ENCODE measurements at regions not wholly inside any gene's neighbourhood (a gene's known extent, or its start where the extent isn't known, plus 50 kb on each side); places are given as distances from the start of the nearest gene placed in this dataset.

GRCh38 chr21:35491114-35491513, 442.0 kb upstream of the RUNX1 start:
- TF ChIP-seq SNAPC5 (CRISPR knock-in tag; IDR thresholded peaks at IDR 0.05; ENCODE audit: borderline replicate concordance) (no peak), ZNF816 (CRISPR knock-in tag; IDR thresholded peaks at IDR 0.05; ENCODE audit: borderline replicate concordance) (no peak), ZSCAN9 (CRISPR knock-in tag; IDR thresholded peaks at IDR 0.05; ENCODE audit: borderline replicate concordance) (no peak), KDM1A (CRISPR knock-in tag; IDR thresholded peaks at IDR 0.05) (no peak), REST (IDR thresholded peaks at IDR 0.05; ENCODE audit: borderline replicate concordance in 1 of 2, low read depth in 1 of 2, low read length in 2 of 2) (peak in 1 of 2 experiments; percentile 76; a peak in 3 of 4 replicates)
- Histone ChIP-seq H4K20me1 (ENCODE audit: insufficient read depth, low read length) (no peaks in the 10 kb centered on the region), H3K9me3 (ENCODE audit: low read length) (no peaks in the 10 kb centered on the region), H3K36me3 (replicated peaks in 1 of 2; ENCODE audit: control insufficient read depth in 1 of 2, insufficient read depth in 2 of 2, low read length in 2 of 2) (no peaks in the 10 kb centered on the region), H3K27me3 (ENCODE audit: control insufficient read depth in 1 of 2, insufficient read depth in 2 of 2, low read length in 2 of 2) (no peaks in the 10 kb centered on the region), H3K27ac (ENCODE audit: extremely low read length, insufficient read depth, low read length) (no peak overlapping the region), H2AFZ (ENCODE audit: low read length) (no peak overlapping the region), H3K79me2 (ENCODE audit: insufficient read depth, low read length) (no peaks in the 10 kb centered on the region), H3K9ac (ENCODE audit: insufficient read depth, low read depth, low read length) (no peak overlapping the region), H3K4me3 (replicated peaks in 1 of 3; ENCODE audit: insufficient read depth in 1 of 3, low read depth in 2 of 3, low read length in 3 of 3) (no peak overlapping the region), H3K4me2 (ENCODE audit: low read depth, low read length) (no peak overlapping the region), H3K4me1 (ENCODE audit: insufficient read depth, low read length) (no peaks in the 10 kb centered on the region)
- intact Hi-C loops (cut with micrococcal nuclease; ENCODE audit: unreplicated experiment) (no loop called here), in situ Hi-C loops (cut with HindIII; ENCODE audit: extremely low pct_ligation_motif_present, low pct_unique_long_range_greater_than_20kb) (no loop called here)
- DNase-seq (ENCODE audit: low spot score) (no peak), FAIRE-seq (no peak), ATAC-seq (no peak)
- BruUV-seq (replicated peaks): no TSS peak
- POLR2A ChIA-PET: no interaction called here
- WGBS (ENCODE audit: low lambda C conversion rate): 57% methylated on average over 1 of the region's 1 CpG
- CTCF ChIA-PET (ENCODE audit: low intra/inter-chr PET ratio, low total read pairs): no interaction called here

Measured in HepG2 (cell line).